DMS53 treated with DMSO at 0.1 percent for 48 hours (cell line): ENCODE measurements at regions not wholly inside any gene's neighbourhood (a gene's known extent, or its start where the extent isn't known, plus 50 kb on each side); places are given as distances from the start of the nearest gene placed in this dataset.
"Not testable (repeated sequence)": the region's sequence is repeated elsewhere in the genome, so short reads cannot be mapped to it uniquely, and the experiment has no call there.

Experiments used
- DNase-seq: peaks from one replicate; lab custom pipeline; 2025; ENCODE audit not compliant: unreplicated experiment; lab: John Stamatoyannopoulos, UW

- no peak for DNase-seq
Measured at GRCh38 chr6:168369786-168370185, 50.2 kb upstream of the DACT2 start.

- peak; percentile 51 for DNase-seq
Measured at GRCh38 chr6:168370310-168370991, 50.9 kb upstream of the DACT2 start.

GRCh38 chr6:168371185-168371584 is 51.6 kb upstream of the DACT2 start:
- DNase-seq, result no peak

- no peak for DNase-seq
Measured at GRCh38 chr6:168371618-168371980, 52.0 kb upstream of the DACT2 start.

- no peak for DNase-seq
Measured at GRCh38 chr6:168371981-168372711, 52.6 kb upstream of the DACT2 start.

- peak; percentile 57 for DNase-seq
Measured at GRCh38 chr6:168372889-168373288, 53.3 kb upstream of the DACT2 start.

- no peak for DNase-seq
Measured at GRCh38 chr6:168373389-168373788, 53.8 kb upstream of the DACT2 start.

- no peak for DNase-seq
Measured at GRCh38 chr6:168374051-168374502, 54.5 kb upstream of the DACT2 start.

GRCh38 chr6:168374541-168375071 is 55.0 kb upstream of the DACT2 start:
- no peak for DNase-seq

GRCh38 chr6:168376120-168376519 is 56.5 kb upstream of the DACT2 start:
- no peak for DNase-seq

GRCh38 chr6:168376811-168377483 is 57.4 kb upstream of the DACT2 start:
- no peak for DNase-seq

- no peak for DNase-seq
Measured at GRCh38 chr6:168377484-168377855, 57.9 kb upstream of the DACT2 start.

GRCh38 chr6:168377856-168378832 is 58.6 kb upstream of the DACT2 start:
- no peak for DNase-seq

- not testable (repeated sequence) for DNase-seq
Measured at GRCh38 chr6:168379579-168379978, 60.0 kb upstream of the DACT2 start.

- not testable (repeated sequence) for DNase-seq
Measured at GRCh38 chr6:168380166-168380955, 60.6 kb upstream of the SMOC2 start.

- DNase-seq, result no peak
Measured at GRCh38 chr6:168380956-168381605, 59.9 kb upstream of the SMOC2 start.

- DNase-seq, result no peak
Measured at GRCh38 chr6:168381726-168382458, 59.1 kb upstream of the SMOC2 start.

GRCh38 chr6:168383062-168383854 is 57.7 kb upstream of the SMOC2 start:
- no peak for DNase-seq
